GM12872 (cell line): ENCODE measurements at regions not wholly inside any gene's neighbourhood (a gene's known extent, or its start where the extent isn't known, plus 50 kb on each side); places are given as distances from the start of the nearest gene placed in this dataset.

Experiments
- TF ChIP-seq, protein P1 (sequence below): IDR thresholded peaks from 3 replicates; pipeline ENCODE4 v1.5.1; 2011; ENCODE audit warnings: low read depth, mild to moderate bottlenecking, low read length, moderate library complexity; ENCODE audit not compliant: insufficient read depth

DNA sequence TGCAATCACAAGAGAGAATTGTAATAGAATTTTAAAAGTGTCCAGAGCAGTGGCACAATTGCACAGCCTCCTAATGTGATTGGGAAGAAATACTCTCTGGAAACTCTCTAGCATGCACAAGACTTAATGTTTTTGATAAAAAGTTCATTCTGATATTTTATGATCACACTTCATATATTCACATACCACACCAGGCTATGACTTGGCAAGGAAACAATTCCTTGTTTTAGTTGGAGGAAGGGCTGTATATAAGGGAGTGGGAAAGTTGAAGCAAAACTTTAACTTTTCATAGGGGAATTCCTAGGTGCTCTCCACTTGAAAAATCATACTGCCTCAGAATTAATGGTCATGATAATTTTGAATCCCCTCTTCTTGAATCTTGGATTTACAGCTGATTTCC, 61.5 kb upstream of the ASB17 start:
- TF ChIP-seq, protein P1, sequence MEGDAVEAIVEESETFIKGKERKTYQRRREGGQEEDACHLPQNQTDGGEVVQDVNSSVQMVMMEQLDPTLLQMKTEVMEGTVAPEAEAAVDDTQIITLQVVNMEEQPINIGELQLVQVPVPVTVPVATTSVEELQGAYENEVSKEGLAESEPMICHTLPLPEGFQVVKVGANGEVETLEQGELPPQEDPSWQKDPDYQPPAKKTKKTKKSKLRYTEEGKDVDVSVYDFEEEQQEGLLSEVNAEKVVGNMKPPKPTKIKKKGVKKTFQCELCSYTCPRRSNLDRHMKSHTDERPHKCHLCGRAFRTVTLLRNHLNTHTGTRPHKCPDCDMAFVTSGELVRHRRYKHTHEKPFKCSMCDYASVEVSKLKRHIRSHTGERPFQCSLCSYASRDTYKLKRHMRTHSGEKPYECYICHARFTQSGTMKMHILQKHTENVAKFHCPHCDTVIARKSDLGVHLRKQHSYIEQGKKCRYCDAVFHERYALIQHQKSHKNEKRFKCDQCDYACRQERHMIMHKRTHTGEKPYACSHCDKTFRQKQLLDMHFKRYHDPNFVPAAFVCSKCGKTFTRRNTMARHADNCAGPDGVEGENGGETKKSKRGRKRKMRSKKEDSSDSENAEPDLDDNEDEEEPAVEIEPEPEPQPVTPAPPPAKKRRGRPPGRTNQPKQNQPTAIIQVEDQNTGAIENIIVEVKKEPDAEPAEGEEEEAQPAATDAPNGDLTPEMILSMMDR: no peak

DNA sequence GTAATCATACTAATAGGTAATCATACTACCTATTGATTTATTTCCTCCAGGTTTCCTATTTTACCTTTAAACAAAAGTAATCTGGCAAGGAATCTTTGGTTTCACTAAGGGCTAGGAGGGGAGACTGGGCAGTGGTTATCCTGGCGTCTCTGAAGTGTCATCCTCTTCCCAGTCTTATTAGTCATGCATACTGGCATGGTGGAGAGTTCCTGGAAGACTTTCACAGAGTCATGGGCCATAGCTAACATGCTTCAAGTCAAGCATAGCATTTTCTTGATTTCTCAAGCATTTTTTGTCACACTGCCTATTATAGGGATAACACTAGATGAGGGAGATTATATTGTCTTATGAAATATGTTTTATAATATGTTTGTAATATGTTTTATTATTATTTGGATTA, 64.0 kb upstream of the ASB17 start:
- TF ChIP-seq, protein P1: no peak

DNA sequence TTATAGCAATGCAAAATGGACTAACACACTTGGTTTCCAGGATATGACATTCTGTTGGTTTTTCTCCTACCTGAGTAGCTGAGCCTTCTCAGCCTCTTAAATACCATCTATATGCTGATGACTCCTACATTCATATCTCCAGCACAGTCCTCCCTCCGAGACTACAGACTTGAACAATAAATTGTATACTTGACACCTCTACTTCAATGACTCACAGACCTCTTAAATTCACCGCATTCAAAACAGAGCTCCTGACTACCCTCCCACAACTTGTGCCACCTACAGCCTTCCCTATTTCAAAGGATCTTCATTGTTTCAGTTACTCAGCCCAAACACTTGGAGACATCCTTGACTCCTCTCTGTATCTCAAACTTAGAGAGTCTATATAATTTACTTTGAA, 66.8 kb upstream of the ASB17 start:
- TF ChIP-seq, protein P1: no peak

DNA sequence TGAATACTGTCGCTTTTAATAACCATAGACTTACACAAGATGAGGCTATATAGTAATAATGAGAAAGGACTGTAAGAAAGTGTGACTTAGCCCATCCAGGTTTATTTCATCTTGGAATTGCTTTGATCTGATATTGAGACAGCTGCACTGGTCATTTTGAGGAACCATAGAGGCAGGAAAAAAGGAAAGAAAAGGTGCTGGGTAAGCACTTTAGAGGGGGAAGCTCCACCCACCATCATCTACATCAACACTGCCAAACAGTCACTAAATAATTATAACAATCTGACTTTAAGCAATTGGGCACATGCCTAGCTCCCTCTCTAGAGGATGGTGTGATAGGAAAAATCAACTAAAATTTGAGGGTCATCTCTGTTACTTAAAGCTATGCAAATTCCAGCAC, 70.6 kb upstream of the ST6GALNAC3 start:
- TF ChIP-seq, protein P1: no peak

DNA sequence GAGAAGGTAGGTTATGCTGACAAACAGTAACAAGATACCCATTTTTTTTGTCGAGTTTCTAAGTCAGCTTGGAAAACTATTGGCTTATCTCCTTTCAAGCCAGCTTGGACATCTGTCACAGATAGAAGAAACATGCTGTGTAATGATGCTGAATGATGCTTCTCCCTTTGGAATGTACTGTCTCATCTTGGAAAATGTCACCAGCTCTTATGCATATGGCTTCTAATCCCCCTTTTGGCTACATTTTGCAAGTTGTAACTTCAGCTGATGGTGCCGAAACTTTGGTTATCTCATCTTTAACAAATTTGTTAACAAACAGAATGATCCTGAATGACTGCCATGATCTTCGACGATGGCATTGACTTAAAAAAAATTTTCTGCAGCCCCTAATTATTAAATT, 68.8 kb upstream of the ST6GALNAC3 start:
- TF ChIP-seq, protein P1: no peak

DNA sequence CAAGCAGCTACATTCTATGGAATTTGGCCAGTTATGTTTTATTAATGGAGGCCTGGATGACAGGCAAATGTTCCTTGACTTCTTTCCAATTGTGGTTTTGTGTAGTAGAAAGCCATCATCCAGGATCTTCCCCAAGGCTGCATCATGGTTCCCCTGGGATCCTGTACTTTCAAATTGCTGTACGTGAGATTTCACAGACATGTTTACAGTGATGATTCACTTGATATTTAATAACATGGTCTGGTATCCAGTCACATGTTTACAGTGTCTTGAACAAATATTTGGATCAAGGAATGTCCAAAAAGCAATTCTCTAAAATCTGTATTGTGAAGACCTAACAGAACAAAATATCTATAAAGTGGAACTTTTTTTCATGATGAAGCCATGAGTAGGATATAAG, 68.3 kb upstream of the ST6GALNAC3 start:
- TF ChIP-seq, protein P1: no peak

DNA sequence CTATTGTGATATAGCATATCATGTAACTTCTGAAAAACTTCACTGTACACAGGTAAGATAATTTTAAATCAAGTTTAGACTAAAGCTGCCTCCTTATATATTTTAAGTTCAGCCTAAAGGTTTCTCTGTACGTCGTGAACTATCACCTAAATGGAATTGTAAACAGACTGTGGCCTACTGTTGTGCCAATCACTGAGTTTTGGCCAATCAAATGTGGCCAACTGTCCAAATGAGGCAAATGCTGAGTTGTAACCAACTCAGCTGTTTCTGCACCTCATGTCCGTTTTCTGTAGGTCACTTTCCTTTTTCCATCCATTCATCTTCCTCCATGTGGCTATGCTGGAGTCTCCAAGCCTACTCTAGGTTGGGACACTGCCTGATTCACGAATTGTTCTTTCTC, 63.7 kb upstream of the ST6GALNAC3 start:
- TF ChIP-seq, protein P1: no peak
